Psoas muscle (tissue), 7 donors: ENCODE measurements at regions not wholly inside any gene's neighbourhood (a gene's known extent, or its start where the extent isn't known, plus 50 kb on each side); places are given as distances from the start of the nearest gene placed in this dataset.

ENCODE experiments used
- ATAC-seq, 4 donors: fragments of 200-7000 bp; cut with Tn5 transposase; one replicate each; pipeline ENCODE4 v1.9.1; 2020; ENCODE audit warnings: moderate library complexity in 3 of 4, mild to moderate bottlenecking in 2 of 4
- DNase-seq, 2 donors: peaks; one replicate each; pipeline ENCODE4 v3.0.0-alpha.2; 2020
- H3K27ac ChIP-seq: fragments of 200-600 bp; one replicate; pipeline ENCODE4 v1.8.0; 2022
- H3K27me3 ChIP-seq, 3 donors: fragments of 200-600 bp in 1 of 3; one replicate each; pipeline versions ENCODE4 v1.6.1 to v1.8.0; 2013 to 2022; ENCODE audit warnings: low read length in 2 of 3, mild to moderate bottlenecking in 2 of 3, moderate library complexity in 1 of 3; ENCODE audit not compliant: insufficient read depth in 3 of 3
- H3K36me3 ChIP-seq, 2 donors: fragments of 200-600 bp in 1 of 2; one replicate each; pipeline versions ENCODE4 v1.6.1 to v1.8.0; 2013 to 2022; ENCODE audit warnings: low read depth in 1 of 2, mild to moderate bottlenecking in 1 of 2, moderate library complexity in 1 of 2; ENCODE audit not compliant: insufficient read depth in 1 of 2
- H3K4me1 ChIP-seq: fragments of 200-600 bp; one replicate; pipeline ENCODE4 v1.8.0; 2022
- H3K4me3 ChIP-seq: fragments of 200-600 bp; one replicate; pipeline ENCODE4 v1.8.0; 2022; ENCODE audit warnings: mild to moderate bottlenecking
- H3K9me3 ChIP-seq: fragments of 200-600 bp; one replicate; pipeline ENCODE4 v1.8.0; 2022
- CTCF ChIP-seq: fragments of 200-600 bp; IDR thresholded peaks from one replicate; pipeline ENCODE4 v1.8.0; 2022; ENCODE audit warnings: antibody characterized with exemption
- WGBS, 3 donors: extraction: QIAGEN DNeasy Blood & Tissue Kit; methylation state at CpG; one replicate each; pipeline versions ENCODE4 v1.1.6 to v1.1.7; 2013; 5-methylcytosine and 5-hydroxymethylcytosine counted together
- intact Hi-C, 2 donors: fragments of 100-400 bp; cut with DNase I; formaldehyde crosslinking; loops; one replicate each; pipeline versions ENCODE4 v1.11.0 to v1.14.2; 2022
- donor health status: healthy with polysubstance abuse.
- donor health status: DM: no; HTN: no; CAD: no; lungs with moderate emphysema.
- donor health status: Bipolar disorder and iron deficiency.
- donor health status: healthy.
- donor health status: DM: yes; HTN: yes; CAD: no.
- donor health status: DM: no; HTN: no; CAD: no.
- donor health status: DM: yes; HTN: yes; CAD: no.

- Histone ChIP-seq H3K27ac (no peak overlapping the region), H3K36me3 (no peaks in the 10 kb centered on the region), H3K9me3 (no peaks in the 10 kb centered on the region), H3K4me1 (no peaks in the 10 kb centered on the region), H3K4me3 (no peak overlapping the region), H3K27me3 (no peaks in the 10 kb centered on the region)
- no peak for TF ChIP-seq CTCF
- WGBS, 3 donors, result 24 to 43% (median 25%) methylated on average over 2 of the region's 2 CpGs
- DNase-seq, result no peak
- intact Hi-C loops, result no loop called here
- ATAC-seq, result no peak
Observed at GRCh38 chr2:207264310-207264709, 98.6 kb upstream of the KLF7 start.

- no peak for ATAC-seq
- H3K27me3 ChIP-seq, result no peaks in the 10 kb centered on the region
- no peak for DNase-seq
- H3K4me1 ChIP-seq, result no peaks in the 10 kb centered on the region
- WGBS, 3 donors, result 58 to 67% (median 61%) methylated on average over 2 of the region's 2 CpGs
- no peaks in the 10 kb centered on the region for H3K36me3 ChIP-seq
- no peaks in the 10 kb centered on the region for H3K9me3 ChIP-seq
- no peak for TF ChIP-seq CTCF
- intact Hi-C loops, result no loop called here
- no peak overlapping the region for H3K4me3 ChIP-seq
- H3K27ac ChIP-seq, result no peak overlapping the region
Observed at GRCh38 chr2:207265332-207265731, 99.6 kb upstream of the KLF7 start.

DNA sequence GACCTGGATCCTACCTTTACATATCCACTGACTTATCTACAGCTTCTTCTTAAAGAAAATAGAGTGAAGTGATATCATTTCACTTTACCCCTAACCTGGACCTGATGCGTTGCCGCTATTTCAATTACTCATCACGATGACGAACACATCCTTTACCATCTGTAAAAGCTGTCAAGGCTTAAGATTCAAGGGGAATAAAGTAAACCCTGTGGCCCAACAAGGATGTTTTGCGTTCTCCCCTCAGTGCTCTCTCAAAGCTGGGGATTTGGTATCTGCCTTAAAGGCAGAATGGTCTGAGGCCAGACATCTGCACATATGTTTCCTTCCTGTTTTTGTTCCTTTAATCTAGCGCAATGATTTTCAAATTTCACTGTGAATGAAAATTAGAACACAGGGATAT, 100.1 kb upstream of the KLF7 start:
- WGBS, 3 donors, result 69 to 74% (median 74%) methylated on average over 6 of the region's 6 CpGs
- no peak for TF ChIP-seq CTCF
- Histone ChIP-seq H3K36me3 (no peaks in the 10 kb centered on the region), H3K9me3 (no peaks in the 10 kb centered on the region), H3K4me3 (no peak overlapping the region), H3K27me3 (no peaks in the 10 kb centered on the region), H3K27ac (no peak overlapping the region), H3K4me1 (no peaks in the 10 kb centered on the region)
- DNase-seq, result no peak
- intact Hi-C loops, result no loop called here
- ATAC-seq, result no peak

DNA sequence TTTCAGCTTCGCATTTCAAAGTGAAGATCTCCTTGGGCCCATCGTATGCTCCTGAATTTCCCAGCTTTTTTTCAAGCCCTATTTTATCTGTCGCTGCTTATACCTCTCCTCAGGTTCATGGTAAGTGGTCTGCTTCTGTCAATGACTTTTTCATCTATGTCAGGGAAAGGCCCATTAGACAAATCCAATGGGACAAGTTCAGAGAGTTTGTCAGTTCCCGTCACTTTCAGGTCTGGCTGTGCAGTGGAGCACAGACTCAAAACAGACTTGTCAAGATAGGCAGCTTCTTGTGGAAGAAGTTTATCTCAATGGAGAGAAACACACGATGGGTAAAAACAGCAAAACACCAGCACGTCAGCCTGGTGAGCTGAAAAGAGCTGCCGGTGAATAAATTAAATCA, 100.9 kb upstream of the KLF7 start:
- Histone ChIP-seq H3K4me1 (no peaks in the 10 kb centered on the region), H3K27ac (no peak overlapping the region), H3K4me3 (no peak overlapping the region), H3K36me3 (no peaks in the 10 kb centered on the region), H3K9me3 (no peaks in the 10 kb centered on the region), H3K27me3 (no peaks in the 10 kb centered on the region)
- DNase-seq (no peak), ATAC-seq (no peak)
- no peak for TF ChIP-seq CTCF
- 88 to 91% (median 89%) methylated on average over 7 of the region's 7 CpGs for WGBS, 3 donors
- intact Hi-C loops, result no loop called here

GRCh38 chr2:207269038-207269437, 103.3 kb upstream of the KLF7 start:
- no peak for DNase-seq
- Histone ChIP-seq H3K4me3 (no peak overlapping the region), H3K27me3 (no peaks in the 10 kb centered on the region), H3K27ac (no peak overlapping the region), H3K4me1 (no peaks in the 10 kb centered on the region), H3K9me3 (no peaks in the 10 kb centered on the region), H3K36me3 (no peaks in the 10 kb centered on the region)
- 88 to 94% (median 91%) methylated on average over 2 of the region's 2 CpGs for WGBS, 3 donors
- intact Hi-C loops, result no loop called here
- TF ChIP-seq CTCF, result no peak
- no peak for ATAC-seq
